NT2/D1 (cell line): ENCODE measurements at regions not wholly inside any gene's neighbourhood (a gene's known extent, or its start where the extent isn't known, plus 50 kb on each side); places are given as distances from the start of the nearest gene placed in this dataset.

Experiments
- DNase-seq: peaks from one replicate; pipeline ENCODE4 v3.0.0-alpha.2; 2011; ENCODE audit warnings: low read depth, low spot score
- H3K27me3 ChIP-seq: 2 replicates; pipeline ENCODE4 v1.6.0; 2011; ENCODE audit warnings: mild to moderate bottlenecking; ENCODE audit not compliant: insufficient read length, insufficient read depth
- H3K36me3 ChIP-seq: 2 replicates; pipeline ENCODE4 v1.6.1; 2011; ENCODE audit warnings: mild to moderate bottlenecking, low read length, mixed read lengths; ENCODE audit not compliant: insufficient read depth, insufficient read length
- H3K4me1 ChIP-seq: 2 replicates; pipeline ENCODE4 v1.5.1; 2011; ENCODE audit not compliant: insufficient read depth, insufficient read length
- H3K4me3 ChIP-seq: 2 replicates; pipeline ENCODE4 v1.5.1; 2011; ENCODE audit warnings: low read depth; ENCODE audit not compliant: insufficient read length
- H3K9ac ChIP-seq: 2 replicates; pipeline ENCODE4 v1.6.0; 2011; ENCODE audit warnings: low read depth; ENCODE audit not compliant: insufficient read length
- H3K9me3 ChIP-seq: 2 replicates; pipeline ENCODE4 v1.5.1; 2011; ENCODE audit warnings: mild to moderate bottlenecking, low read length; ENCODE audit not compliant: insufficient read depth
- SUZ12 ChIP-seq: IDR thresholded peaks from 2 replicates; pipeline ENCODE4 v1.6.1; 2011; ENCODE audit not compliant: insufficient read length, insufficient read depth; ENCODE audit errors: extremely low read depth
- YY1 ChIP-seq: IDR thresholded peaks from 2 replicates; pipeline ENCODE4 v1.6.1; 2011; ENCODE audit not compliant: insufficient read length, insufficient read depth
- ZNF274 ChIP-seq: IDR thresholded peaks from 2 replicates; pipeline ENCODE4 v1.6.1; 2011; ENCODE audit warnings: mild to moderate bottlenecking, low read depth, low read length

GRCh38 chr3:148335612-148336011 lies 362.1 kb upstream of the AGTR1 start:
- DNase-seq = no peak
- no peak for TF ChIP-seq ZNF274
- TF ChIP-seq SUZ12 = no peak
- TF ChIP-seq YY1 = no peak
- no peaks in the 10 kb centered on the region for H3K4me1 ChIP-seq
- H3K27me3 ChIP-seq = no peaks in the 10 kb centered on the region
- no peak overlapping the region for H3K4me3 ChIP-seq
- H3K9ac ChIP-seq = no peak overlapping the region
- H3K36me3 ChIP-seq = no peaks in the 10 kb centered on the region
- H3K9me3 ChIP-seq = no peaks in the 10 kb centered on the region

DNA sequence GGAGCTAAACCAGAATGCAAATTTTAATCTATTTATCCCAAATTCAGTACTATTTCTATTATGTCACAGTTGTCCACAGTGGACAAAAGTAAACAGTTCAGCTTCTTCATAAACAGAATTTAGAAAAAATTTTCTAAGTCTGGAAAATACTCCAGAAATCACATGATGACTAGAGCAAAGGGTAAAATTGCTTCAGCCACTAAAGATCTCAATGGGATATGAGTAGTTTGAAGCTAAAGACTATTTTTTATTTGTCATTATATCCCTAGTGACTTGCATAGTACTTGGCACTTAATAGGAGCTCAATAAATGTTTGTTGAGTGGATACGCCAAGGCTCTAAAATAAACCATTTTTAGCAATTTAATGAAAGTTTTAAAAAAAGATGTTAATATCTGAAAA lies 354.3 kb upstream of the AGTR1 start:
- Histone ChIP-seq H3K9ac (no peak overlapping the region), H3K4me1 (no peaks in the 10 kb centered on the region), H3K4me3 (no peak overlapping the region), H3K9me3 (0 out of 2 replicates have a peak, but pooled peaks cover 5% of the 10 kb centered on the region), H3K27me3 (no peaks in the 10 kb centered on the region), H3K36me3 (no peaks in the 10 kb centered on the region)
- TF ChIP-seq SUZ12 (no peak), ZNF274 (no peak), YY1 (no peak)
- no peak for DNase-seq

DNA sequence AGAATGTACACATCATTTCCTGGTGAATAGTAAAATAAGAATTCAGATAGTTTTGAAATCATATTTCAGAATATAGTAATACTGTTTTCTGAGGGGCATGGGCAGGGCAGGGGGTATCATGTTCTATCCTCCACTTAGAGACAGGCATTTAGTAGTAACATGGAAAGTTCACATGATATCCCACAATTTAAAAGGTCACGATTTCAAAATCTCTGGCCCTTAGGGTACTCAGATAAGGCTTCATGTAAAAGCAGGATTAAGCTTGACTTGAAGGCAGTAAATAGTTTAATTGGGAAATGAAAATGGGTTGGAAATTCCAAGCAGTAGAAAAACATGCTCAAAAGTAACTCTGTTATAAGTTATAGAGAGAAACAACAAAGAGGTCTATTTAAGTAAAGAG lies 353.2 kb upstream of the AGTR1 start:
- H3K4me1 ChIP-seq = no peaks in the 10 kb centered on the region
- TF ChIP-seq YY1 (no peak), ZNF274 (no peak), SUZ12 (no peak)
- DNase-seq = no peak
- no peak overlapping the region for H3K4me3 ChIP-seq
- 0 out of 2 replicates have a peak, but pooled peaks cover 5% of the 10 kb centered on the region for H3K9me3 ChIP-seq
- no peak overlapping the region for H3K9ac ChIP-seq
- no peaks in the 10 kb centered on the region for H3K27me3 ChIP-seq
- H3K36me3 ChIP-seq = no peaks in the 10 kb centered on the region

DNA sequence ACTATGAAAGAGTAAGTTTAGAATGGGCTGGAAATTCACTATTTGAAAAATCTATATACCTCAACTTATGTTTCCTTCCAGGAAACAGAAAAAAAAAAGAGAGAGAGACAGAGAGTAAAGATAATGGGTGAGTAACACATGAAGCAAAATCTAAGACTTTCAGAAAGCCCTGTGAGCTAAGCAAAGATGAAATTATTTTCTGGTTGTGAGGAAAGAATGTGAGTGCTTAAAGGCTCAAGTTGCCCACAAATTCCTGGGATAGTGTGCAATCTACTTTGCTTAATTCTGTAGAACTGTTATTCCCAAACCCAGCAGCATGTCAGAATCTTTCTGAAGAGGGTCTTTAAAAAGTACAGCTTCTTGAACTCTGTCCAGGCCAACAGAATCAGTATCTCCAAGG lies 337.7 kb upstream of the AGTR1 start:
- TF ChIP-seq YY1 (no peak), ZNF274 (no peak), SUZ12 (no peak)
- Histone ChIP-seq H3K36me3 (no peaks in the 10 kb centered on the region), H3K4me3 (no peak overlapping the region), H3K4me1 (no peaks in the 10 kb centered on the region), H3K27me3 (no peaks in the 10 kb centered on the region), H3K9me3 (no peaks in the 10 kb centered on the region; the same call in 1 of the 2 replicates), H3K9ac (no peak overlapping the region)
- DNase-seq = no peak

DNA sequence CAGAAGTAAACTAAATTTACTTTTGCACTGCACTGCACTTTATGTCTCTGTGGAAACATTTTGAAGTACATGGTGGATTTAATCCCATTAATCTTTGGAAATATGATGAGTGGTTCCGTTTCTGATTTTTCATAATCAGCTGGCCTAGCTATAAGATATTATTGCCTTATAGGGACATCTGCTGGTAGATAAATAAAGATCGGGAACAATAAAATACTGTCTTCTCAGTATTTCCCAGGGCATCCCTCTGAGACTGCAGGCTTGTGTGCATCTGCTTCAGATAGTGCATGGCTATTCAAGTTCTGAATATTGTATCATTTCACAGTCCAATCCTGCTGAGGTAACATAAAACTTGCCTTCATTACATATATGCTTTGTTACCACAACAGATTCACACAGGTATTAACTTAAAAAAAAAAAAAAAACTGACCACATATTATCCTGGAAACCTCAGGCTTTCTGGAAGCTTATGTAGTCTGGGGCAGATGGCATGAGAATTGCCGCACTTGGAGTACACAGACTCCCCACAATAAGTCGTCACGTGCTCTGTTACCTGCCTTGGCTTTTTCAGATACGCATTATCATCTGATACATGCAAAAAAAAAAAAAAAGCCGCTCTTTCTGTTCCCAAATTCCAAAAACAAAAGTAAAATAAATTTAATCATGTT lies 330.8 kb upstream of the AGTR1 start:
- Histone ChIP-seq H3K27me3 (no peaks in the 10 kb centered on the region), H3K4me1 (no peaks in the 10 kb centered on the region), H3K36me3 (no peaks in the 10 kb centered on the region), H3K4me3 (no peak overlapping the region), H3K9me3 (no peaks in the 10 kb centered on the region; the same call in 1 of the 2 replicates), H3K9ac (no peak overlapping the region)
- TF ChIP-seq YY1 (no peak), ZNF274 (no peak), SUZ12 (no peak)
- DNase-seq = no peak

DNA sequence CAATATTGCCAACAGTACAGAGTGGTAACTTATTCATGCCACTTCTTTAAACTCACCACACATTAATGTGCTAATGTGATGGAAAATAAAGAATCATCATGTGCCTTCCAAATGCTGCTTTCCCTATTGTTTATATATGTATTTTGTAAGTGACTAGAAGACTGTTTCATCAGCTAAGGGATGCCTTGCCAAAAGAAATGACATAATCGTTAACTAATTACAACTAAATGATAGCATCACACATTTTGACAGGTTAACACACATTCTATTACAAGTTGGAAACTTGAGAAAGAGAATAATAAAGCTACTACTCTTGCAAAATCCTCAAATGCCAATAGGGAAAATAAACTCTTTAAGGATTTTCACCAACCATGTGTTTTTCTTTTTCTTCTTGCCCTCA lies 329.9 kb upstream of the AGTR1 start:
- H3K36me3 ChIP-seq = no peaks in the 10 kb centered on the region
- H3K4me1 ChIP-seq = no peaks in the 10 kb centered on the region
- H3K9ac ChIP-seq = no peak overlapping the region
- no peak overlapping the region for H3K4me3 ChIP-seq
- H3K9me3 ChIP-seq = no peaks in the 10 kb centered on the region; the same call in 1 of the 2 replicates
- no peak for DNase-seq
- TF ChIP-seq ZNF274 = no peak
- TF ChIP-seq SUZ12 = no peak
- no peak for TF ChIP-seq YY1
- H3K27me3 ChIP-seq = no peaks in the 10 kb centered on the region

GRCh38 chr3:148369381-148369780 lies 328.3 kb upstream of the AGTR1 start:
- no peaks in the 10 kb centered on the region for H3K36me3 ChIP-seq
- H3K9ac ChIP-seq = no peak overlapping the region
- H3K27me3 ChIP-seq = no peaks in the 10 kb centered on the region
- DNase-seq = no peak
- H3K9me3 ChIP-seq = no peaks in the 10 kb centered on the region
- H3K4me3 ChIP-seq = no peak overlapping the region
- H3K4me1 ChIP-seq = no peaks in the 10 kb centered on the region
- TF ChIP-seq ZNF274 = no peak
